HCT116 (cell line): ENCODE measurements at regions not wholly inside any gene's neighbourhood (a gene's known extent, or its start where the extent isn't known, plus 50 kb on each side); places are given as distances from the start of the nearest gene placed in this dataset.

Source experiments
- ATAC-seq: fragments of 200-7000 bp; cut with Tn5 transposase; 2 replicates; pipeline ENCODE4 v1.9.1; 2020; ENCODE audit warnings: mild to moderate bottlenecking, moderate library complexity
- BruUV-seq: library from RNA; stranded (reverse); fragments of 400-500 nt; replicated peaks from 2 replicates; lab custom pipeline; 2021; lab: Mats Ljungman, UMichigan
- CTCF ChIA-PET: fragments of 300-600 bp; sonication (Branson Sonifier 250); formaldehyde crosslinking; loops from one replicate; lab custom pipeline; 2021; ENCODE audit warnings: antibody characterized with exemption; lab: Charles Lee
- POLR2A ChIA-PET: fragments of 300-600, 350-600 bp; sonication (Branson Sonifier 250); formaldehyde crosslinking; loops from one replicate; lab custom pipeline; 2021; ENCODE audit warnings: antibody characterized with exemption; lab: Charles Lee
- RAD21 ChIA-PET, 2 experiments: fragments of 300-600 bp; sonication (Branson Sonifier 250); formaldehyde crosslinking; loops; one replicate each; lab custom pipeline; 2023; ENCODE audit warnings: low total read pairs in 2 of 2; ENCODE audit not compliant: uncharacterized antibody in 2 of 2, unreplicated experiment in 2 of 2, low non-redundant PET in 1 of 2; lab: Charles Lee
- DNase-seq: peaks from one replicate; pipeline ENCODE4 v3.0.0-alpha.2; 2010; ENCODE audit warnings: low read depth, low spot score
- H2AFZ ChIP-seq: fragments of 200-600 bp; shearing (Covaris generic), sonication (generic); 2 replicates; pipeline ENCODE4 v1.6.1; 2017; ENCODE audit warnings: low read depth, mixed run types, mixed read lengths, antibody characterized with exemption, low read length; ENCODE audit not compliant: poor library complexity, severe bottlenecking
- H3K27ac ChIP-seq: 2 replicates; pipeline ENCODE4 v1.5.1; 2012; ENCODE audit warnings: low read depth, low read length
- H3K27me3 ChIP-seq: fragments of 200-600 bp; sonication (generic); 2 replicates; pipeline ENCODE4 v1.6.1; 2016; ENCODE audit warnings: mixed run types, low read length, mixed read lengths; ENCODE audit not compliant: insufficient read depth
- H3K36me3 ChIP-seq, 2 experiments: fragments of 200-500 bp in 1 of 2; fragments of 200-600 bp in 1 of 2; sonication (Bioruptor generic) in 1 of 2; sonication (generic) in 1 of 2; 2 replicates each; pipeline versions ENCODE4 v1.5.1 to v1.6.1; 2014 to 2016; ENCODE audit warnings: low read length in 2 of 2, inconsistent platforms in 1 of 2, mixed read lengths in 1 of 2, mixed run types in 1 of 2; ENCODE audit not compliant: insufficient read depth in 2 of 2, control insufficient read depth in 1 of 2
- H3K4me1 ChIP-seq, 2 experiments: fragments of 200-600 bp in 1 of 2; sonication (generic) in 1 of 2; 2 replicates each; pipeline versions ENCODE4 v1.5.1 to v1.6.1; 2012 to 2017; ENCODE audit warnings: low read length in 2 of 2, inconsistent platforms in 1 of 2, mild to moderate bottlenecking in 1 of 2, mixed read lengths in 1 of 2, mixed run types in 1 of 2, moderate library complexity in 1 of 2; ENCODE audit not compliant: insufficient read depth in 2 of 2, control insufficient read depth in 1 of 2
- H3K4me2 ChIP-seq: fragments of 200-600 bp; sonication (generic); 2 replicates; pipeline ENCODE4 v1.6.1; 2017; ENCODE audit warnings: mixed run types, low read length, mixed read lengths
- H3K4me3 ChIP-seq, 2 experiments: fragments of 200-600 bp in 1 of 2; sonication (generic) in 1 of 2; replicated peaks in 1 of 2; 2 replicates each; pipeline ENCODE4 v1.5.1; 2011 to 2016; ENCODE audit warnings: low read length in 2 of 2, control low read depth in 1 of 2, low read depth in 1 of 2, mild to moderate bottlenecking in 1 of 2, mixed read lengths in 1 of 2, mixed run types in 1 of 2
- H3K79me2 ChIP-seq: fragments of 200-600 bp; sonication (generic); 2 replicates; pipeline ENCODE4 v1.6.1; 2017; ENCODE audit warnings: mild to moderate bottlenecking, mixed run types, low read length, moderate library complexity, mixed read lengths; ENCODE audit not compliant: insufficient read depth
- H3K9ac ChIP-seq: fragments of 200-600 bp; sonication (generic); 2 replicates; pipeline ENCODE4 v1.6.1; 2016; ENCODE audit warnings: low read length, mixed read lengths
- H3K9me2 ChIP-seq: fragments of 200-600 bp; sonication (generic), shearing (Covaris generic); 2 replicates; pipeline ENCODE4 v1.6.1; 2017; ENCODE audit warnings: mixed run types, mild to moderate bottlenecking, moderate library complexity; ENCODE audit not compliant: insufficient read depth
- H3K9me3 ChIP-seq, 2 experiments: fragments of 200-500 bp in 1 of 2; fragments of 200-600 bp in 1 of 2; sonication (Bioruptor generic) in 1 of 2; sonication (generic) in 1 of 2; 2 replicates each; pipeline ENCODE4 v1.6.1; 2014 to 2017; ENCODE audit warnings: low read length in 2 of 2, mixed read lengths in 2 of 2, inconsistent platforms in 1 of 2, low read depth in 1 of 2, mild to moderate bottlenecking in 1 of 2, mixed run types in 1 of 2, moderate library complexity in 1 of 2; ENCODE audit not compliant: control insufficient read depth in 1 of 2, insufficient read depth in 1 of 2
- H4K20me1 ChIP-seq: fragments of 200-600 bp; sonication (generic), shearing (Covaris generic); 2 replicates; pipeline ENCODE4 v1.6.1; 2017; ENCODE audit warnings: mixed run types, mild to moderate bottlenecking, moderate library complexity; ENCODE audit not compliant: insufficient read depth
- CBX3 ChIP-seq: IDR thresholded peaks from 2 replicates; pipeline ENCODE4 v1.6.1; 2012; ENCODE audit warnings: low read depth
- CEBPB ChIP-seq: IDR thresholded peaks from 2 replicates; pipeline ENCODE4 v1.6.1; 2012; ENCODE audit warnings: low read depth
- ELF1 ChIP-seq: IDR thresholded peaks from 2 replicates; pipeline ENCODE4 v1.6.1; 2012; ENCODE audit warnings: low read depth, borderline replicate concordance
- EZH2phosphoT487 ChIP-seq: fragments of 200-600 bp; IDR thresholded peaks from 2 replicates; pipeline ENCODE4 v1.6.1; 2018; ENCODE audit warnings: antibody characterized with exemption, borderline replicate concordance
- FOSL1 ChIP-seq: IDR thresholded peaks from 2 replicates; pipeline ENCODE4 v1.6.1; 2012; ENCODE audit warnings: low read depth
- JUND ChIP-seq: IDR thresholded peaks from 2 replicates; pipeline ENCODE4 v1.6.1; 2012
- MAX ChIP-seq: IDR thresholded peaks from 2 replicates; pipeline ENCODE4 v1.6.1; 2012
- POLR2A ChIP-seq: IDR thresholded peaks from 2 replicates; pipeline ENCODE4 v1.7.0; 2011; ENCODE audit warnings: borderline replicate concordance; ENCODE audit not compliant: insufficient read depth, insufficient read length; ENCODE audit errors: extremely low read depth
- POLR2AphosphoS5 ChIP-seq: IDR thresholded peaks from 2 replicates; pipeline ENCODE4 v1.6.1; 2011; ENCODE audit warnings: mild to moderate bottlenecking, low read depth, low read length, moderate library complexity
- RAD21 ChIP-seq: IDR thresholded peaks from 2 replicates; pipeline ENCODE4 v1.6.1; 2012; ENCODE audit warnings: low read depth, mild to moderate bottlenecking
- SIN3A ChIP-seq: IDR thresholded peaks from 2 replicates; pipeline ENCODE4 v1.6.1; 2012; ENCODE audit warnings: low read depth
- SP1 ChIP-seq: IDR thresholded peaks from 2 replicates; pipeline ENCODE4 v1.6.1; 2012; ENCODE audit warnings: low read depth
- SRF ChIP-seq: IDR thresholded peaks from 2 replicates; pipeline ENCODE4 v1.6.1; 2012; ENCODE audit warnings: low read depth
- TCF7L2 ChIP-seq: IDR thresholded peaks from 2 replicates; pipeline ENCODE4 v1.7.0; 2011; ENCODE audit warnings: borderline replicate concordance, inconsistent platforms; ENCODE audit not compliant: insufficient read depth, insufficient read length; ENCODE audit errors: extremely low read depth
- YY1 ChIP-seq: IDR thresholded peaks from 2 replicates; pipeline ENCODE4 v1.6.1; 2011; ENCODE audit warnings: low read length, low read depth, moderate library complexity, mild to moderate bottlenecking; ENCODE audit not compliant: insufficient replicate concordance; ENCODE audit errors: extremely low read depth
- ZFX ChIP-seq: fragments of 450-650 bp; IDR thresholded peaks from 2 replicates; pipeline ENCODE4 v1.6.1; 2017
- ZNF274 ChIP-seq: fragments of 200-500 bp; sonication (Bioruptor generic); IDR thresholded peaks from 2 replicates; pipeline ENCODE4 v1.6.1; 2014; ENCODE audit warnings: mild to moderate bottlenecking, low read depth, low read length, inconsistent platforms
- intact Hi-C: fragments of 100-400 bp; cut with micrococcal nuclease; formaldehyde crosslinking; loops from 2 replicates; pipeline ENCODE4 v1.10.0; 2022
- TF ChIP-seq, protein P1 (sequence below): IDR thresholded peaks from 2 replicates; pipeline ENCODE4 v1.6.1; 2012; ENCODE audit warnings: low read depth
- TF ChIP-seq, protein P2 (sequence below), 3 experiments: fragments of 200-600 bp in 1 of 3; sonication (generic) in 1 of 3; IDR thresholded peaks in 2 of 3; conservative IDR thresholded peaks in 1 of 3; 2 replicates each; pipeline ENCODE4 v1.5.1; 2012 to 2017; ENCODE audit warnings: low read depth in 2 of 3, low read length in 2 of 3, antibody characterized with exemption in 1 of 3, borderline replicate concordance in 1 of 3, control low read depth in 1 of 3, mild to moderate bottlenecking in 1 of 3, mixed read lengths in 1 of 3, mixed run types in 1 of 3, moderate library complexity in 1 of 3; ENCODE audit not compliant: insufficient read depth in 1 of 3

- intact Hi-C loops: no loop called here
- no TSS peak for BruUV-seq
- Histone ChIP-seq H3K36me3 (no peaks in the 10 kb centered on the region), H3K4me2 (no peak overlapping the region), H3K4me1 (no peaks in the 10 kb centered on the region), H3K9ac (no peak overlapping the region), H3K79me2 (no peaks in the 10 kb centered on the region), H4K20me1 (no peaks in the 10 kb centered on the region), H3K27me3 (no peaks in the 10 kb centered on the region), H3K9me3 (no peaks in the 10 kb centered on the region), H3K9me2 (no peaks in the 10 kb centered on the region), H2AFZ (no peak overlapping the region), H3K4me3 (no peak overlapping the region), H3K27ac (no peak overlapping the region)
- ATAC-seq: no peak
- DNase-seq: no peak
- ChIA-PET CTCF (no interaction called here), POLR2A (no interaction called here), RAD21 (no interaction called here)
- no peak for TF ChIP-seq ZFX
- TF ChIP-seq POLR2AphosphoS5: no peak
- no peak for TF ChIP-seq RAD21
- TF ChIP-seq, protein P1, sequence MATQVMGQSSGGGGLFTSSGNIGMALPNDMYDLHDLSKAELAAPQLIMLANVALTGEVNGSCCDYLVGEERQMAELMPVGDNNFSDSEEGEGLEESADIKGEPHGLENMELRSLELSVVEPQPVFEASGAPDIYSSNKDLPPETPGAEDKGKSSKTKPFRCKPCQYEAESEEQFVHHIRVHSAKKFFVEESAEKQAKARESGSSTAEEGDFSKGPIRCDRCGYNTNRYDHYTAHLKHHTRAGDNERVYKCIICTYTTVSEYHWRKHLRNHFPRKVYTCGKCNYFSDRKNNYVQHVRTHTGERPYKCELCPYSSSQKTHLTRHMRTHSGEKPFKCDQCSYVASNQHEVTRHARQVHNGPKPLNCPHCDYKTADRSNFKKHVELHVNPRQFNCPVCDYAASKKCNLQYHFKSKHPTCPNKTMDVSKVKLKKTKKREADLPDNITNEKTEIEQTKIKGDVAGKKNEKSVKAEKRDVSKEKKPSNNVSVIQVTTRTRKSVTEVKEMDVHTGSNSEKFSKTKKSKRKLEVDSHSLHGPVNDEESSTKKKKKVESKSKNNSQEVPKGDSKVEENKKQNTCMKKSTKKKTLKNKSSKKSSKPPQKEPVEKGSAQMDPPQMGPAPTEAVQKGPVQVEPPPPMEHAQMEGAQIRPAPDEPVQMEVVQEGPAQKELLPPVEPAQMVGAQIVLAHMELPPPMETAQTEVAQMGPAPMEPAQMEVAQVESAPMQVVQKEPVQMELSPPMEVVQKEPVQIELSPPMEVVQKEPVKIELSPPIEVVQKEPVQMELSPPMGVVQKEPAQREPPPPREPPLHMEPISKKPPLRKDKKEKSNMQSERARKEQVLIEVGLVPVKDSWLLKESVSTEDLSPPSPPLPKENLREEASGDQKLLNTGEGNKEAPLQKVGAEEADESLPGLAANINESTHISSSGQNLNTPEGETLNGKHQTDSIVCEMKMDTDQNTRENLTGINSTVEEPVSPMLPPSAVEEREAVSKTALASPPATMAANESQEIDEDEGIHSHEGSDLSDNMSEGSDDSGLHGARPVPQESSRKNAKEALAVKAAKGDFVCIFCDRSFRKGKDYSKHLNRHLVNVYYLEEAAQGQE: no peak
- no peak for TF ChIP-seq SRF
- TF ChIP-seq CBX3: no peak
- TF ChIP-seq, protein P2, sequence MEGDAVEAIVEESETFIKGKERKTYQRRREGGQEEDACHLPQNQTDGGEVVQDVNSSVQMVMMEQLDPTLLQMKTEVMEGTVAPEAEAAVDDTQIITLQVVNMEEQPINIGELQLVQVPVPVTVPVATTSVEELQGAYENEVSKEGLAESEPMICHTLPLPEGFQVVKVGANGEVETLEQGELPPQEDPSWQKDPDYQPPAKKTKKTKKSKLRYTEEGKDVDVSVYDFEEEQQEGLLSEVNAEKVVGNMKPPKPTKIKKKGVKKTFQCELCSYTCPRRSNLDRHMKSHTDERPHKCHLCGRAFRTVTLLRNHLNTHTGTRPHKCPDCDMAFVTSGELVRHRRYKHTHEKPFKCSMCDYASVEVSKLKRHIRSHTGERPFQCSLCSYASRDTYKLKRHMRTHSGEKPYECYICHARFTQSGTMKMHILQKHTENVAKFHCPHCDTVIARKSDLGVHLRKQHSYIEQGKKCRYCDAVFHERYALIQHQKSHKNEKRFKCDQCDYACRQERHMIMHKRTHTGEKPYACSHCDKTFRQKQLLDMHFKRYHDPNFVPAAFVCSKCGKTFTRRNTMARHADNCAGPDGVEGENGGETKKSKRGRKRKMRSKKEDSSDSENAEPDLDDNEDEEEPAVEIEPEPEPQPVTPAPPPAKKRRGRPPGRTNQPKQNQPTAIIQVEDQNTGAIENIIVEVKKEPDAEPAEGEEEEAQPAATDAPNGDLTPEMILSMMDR (IDR thresholded peaks at IDR 0.05 in 2 of 3, conservative IDR thresholded peaks at IDR 0.05 in 1 of 3; ENCODE audit: borderline replicate concordance in 1 of 3, insufficient read depth in 1 of 3, low read depth in 2 of 3, low read length in 2 of 3): no peak
- no peak for TF ChIP-seq ZNF274
- TF ChIP-seq CEBPB: no peak
- no peak for TF ChIP-seq YY1
- no peak for TF ChIP-seq EZH2phosphoT487
- no peak for TF ChIP-seq POLR2A
- TF ChIP-seq FOSL1: no peak
- no peak for TF ChIP-seq SP1
- no peak for TF ChIP-seq ELF1
- no peak for TF ChIP-seq TCF7L2
- no peak for TF ChIP-seq MAX
- TF ChIP-seq SIN3A: no peak
- no peak for TF ChIP-seq JUND
Measured at GRCh38 chr10:69738071-69738470, 63.6 kb upstream of the COL13A1 start.
